ENCODE measurements at regions not wholly inside any gene's neighbourhood (a gene's known extent, or its start where the extent isn't known, plus 50 kb on each side); places are given as distances from the start of the nearest gene placed in this dataset.

DNA sequence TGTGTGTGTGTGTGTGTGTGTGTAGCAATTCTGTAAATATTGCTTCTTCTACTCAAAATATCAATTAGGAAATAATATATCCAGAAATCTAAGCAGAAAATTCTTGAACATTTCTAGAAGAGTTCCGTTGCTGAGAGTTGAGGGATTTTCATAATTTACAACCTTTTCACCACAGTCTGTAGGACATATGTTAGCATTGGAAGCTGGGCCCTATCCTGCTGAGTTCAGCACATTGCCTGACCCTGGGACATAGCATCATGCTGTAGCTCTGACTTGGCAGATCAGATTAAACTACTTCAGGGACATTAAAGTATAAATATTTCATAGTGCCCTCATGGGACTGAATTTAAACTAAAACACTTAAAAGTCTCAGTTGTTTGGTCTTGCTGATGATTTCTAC, 129.2 kb upstream of the KCNH7 start:
- no peaks in the 10 kb centered on the region for H3K9me3 Mint-ChIP-seq (ENCODE audit: low read depth)
- no peak overlapping the region for H3K4me3 Mint-ChIP-seq
- no peak overlapping the region for H3K27ac Mint-ChIP-seq
- intact Hi-C loops (cut with DNase I, micrococcal nuclease): no loop called here
- DNase-seq (no peak), ATAC-seq (no peak)
- ChIA-PET CTCF (no interaction called here), POLR2A (no interaction called here)
- H3K27me3 Mint-ChIP-seq: no peaks in the 10 kb centered on the region
- H3K4me1 Mint-ChIP-seq: no peaks in the 10 kb centered on the region
- no peaks in the 10 kb centered on the region for H3K36me3 Mint-ChIP-seq (ENCODE audit: low read depth)

DNA sequence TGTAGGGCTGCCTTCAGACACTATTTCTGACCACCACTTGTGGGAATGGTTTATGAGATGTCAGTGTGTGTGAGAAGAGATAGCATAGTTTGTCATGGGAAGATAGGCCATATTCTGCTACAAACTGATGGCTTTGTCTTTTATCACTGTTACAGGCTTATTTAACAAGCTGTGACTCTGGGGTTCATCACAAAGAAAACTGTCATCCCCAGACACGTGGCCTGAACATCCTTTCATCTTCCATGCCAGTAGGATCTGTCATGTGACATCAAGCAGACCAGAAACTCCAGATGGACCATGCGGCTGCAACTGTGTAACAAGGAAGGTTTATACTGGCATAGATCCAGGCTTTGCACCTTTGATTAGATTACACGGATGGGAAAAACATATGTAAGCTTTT, 128.6 kb upstream of the KCNH7 start:
- Mint-ChIP-seq H3K4me1 (no peaks in the 10 kb centered on the region), H3K27ac (no peak overlapping the region), H3K9me3 (ENCODE audit: low read depth) (no peaks in the 10 kb centered on the region), H3K4me3 (no peak overlapping the region), H3K36me3 (ENCODE audit: low read depth) (no peaks in the 10 kb centered on the region), H3K27me3 (no peaks in the 10 kb centered on the region)
- POLR2A ChIA-PET: no interaction called here
- DNase-seq (no peak), ATAC-seq (no peak)
- intact Hi-C loops (cut with DNase I, micrococcal nuclease): no loop called here
- CTCF ChIA-PET: no interaction called here

- ChIA-PET POLR2A (no interaction called here), CTCF (no interaction called here)
- Mint-ChIP-seq H3K36me3 (ENCODE audit: low read depth) (no peaks in the 10 kb centered on the region), H3K27ac (no peak overlapping the region), H3K9me3 (ENCODE audit: low read depth) (no peaks in the 10 kb centered on the region), H3K27me3 (no peaks in the 10 kb centered on the region), H3K4me1 (no peaks in the 10 kb centered on the region), H3K4me3 (no peak overlapping the region)
- ATAC-seq (no peak), DNase-seq (no peak)
- intact Hi-C loops (cut with DNase I, micrococcal nuclease): no loop called here
These were observed 126.6 kb upstream of the KCNH7 start for GRCh38 chr2:162965191-162965590.

DNA sequence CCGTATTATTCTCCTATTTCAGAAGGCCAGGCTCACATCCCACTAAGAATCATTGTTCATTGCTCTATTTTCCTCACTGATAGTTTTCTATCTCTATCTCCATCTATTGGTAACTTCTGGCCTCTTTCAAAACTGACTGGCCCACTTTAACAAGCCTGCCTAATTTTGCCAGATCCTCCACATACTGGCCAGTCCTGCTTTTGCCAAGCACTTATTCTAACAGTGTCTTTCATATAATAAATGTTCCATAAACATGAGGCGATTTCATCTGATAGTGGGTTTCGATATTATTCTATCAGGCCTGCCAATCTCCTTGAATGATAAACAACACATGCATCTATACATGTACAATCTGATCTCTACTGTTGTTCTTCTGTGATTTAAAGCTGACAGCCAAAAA, 125.9 kb upstream of the KCNH7 start:
- ATAC-seq: no peak
- Mint-ChIP-seq H3K9me3 (ENCODE audit: low read depth) (peaks cover 4% of the 10 kb centered on the region), H3K27me3 (no peaks in the 10 kb centered on the region), H3K27ac (no peak overlapping the region), H3K4me1 (no peaks in the 10 kb centered on the region), H3K4me3 (no peak overlapping the region), H3K36me3 (ENCODE audit: low read depth) (no peaks in the 10 kb centered on the region)
- intact Hi-C loops (cut with DNase I, micrococcal nuclease): no loop called here
- ChIA-PET CTCF (no interaction called here), POLR2A (no interaction called here)
- DNase-seq: no peak

DNA sequence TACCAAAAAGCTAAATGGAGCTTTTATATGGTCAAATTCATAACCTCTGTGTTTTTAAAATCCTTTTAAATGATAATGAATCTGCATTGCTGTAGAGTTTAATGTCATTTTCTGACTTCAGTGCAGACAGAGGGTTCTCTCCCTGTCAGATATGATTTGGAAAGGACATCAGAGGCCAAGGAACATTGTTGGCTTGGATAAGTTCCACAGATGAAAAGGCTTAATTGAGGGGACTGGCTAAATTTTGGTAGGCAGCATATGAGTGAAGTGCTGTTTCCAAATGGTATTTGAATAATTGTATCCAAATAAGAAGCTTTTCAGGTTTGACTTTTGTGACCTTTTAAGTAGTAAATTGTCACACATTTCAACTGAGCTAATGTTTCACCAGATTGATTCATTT, 124.6 kb upstream of the KCNH7 start:
- POLR2A ChIA-PET: no interaction called here
- intact Hi-C loops (cut with DNase I, micrococcal nuclease): no loop called here
- Mint-ChIP-seq H3K4me1 (no peaks in the 10 kb centered on the region), H3K4me3 (no peak overlapping the region), H3K36me3 (ENCODE audit: low read depth) (no peaks in the 10 kb centered on the region), H3K27ac (no peak overlapping the region), H3K9me3 (ENCODE audit: low read depth) (peaks cover 7% of the 10 kb centered on the region), H3K27me3 (no peaks in the 10 kb centered on the region)
- no peak for ATAC-seq
- DNase-seq: no peak
- CTCF ChIA-PET: no interaction called here

- H3K36me3 Mint-ChIP-seq (ENCODE audit: low read depth): no peaks in the 10 kb centered on the region
- DNase-seq: no peak
- ATAC-seq: no peak
- H3K4me3 Mint-ChIP-seq: no peak overlapping the region
- no peak overlapping the region for H3K27ac Mint-ChIP-seq
- peaks cover 6% of the 10 kb centered on the region for H3K9me3 Mint-ChIP-seq (ENCODE audit: low read depth)
- H3K4me1 Mint-ChIP-seq: no peaks in the 10 kb centered on the region
- intact Hi-C loops (cut with DNase I, micrococcal nuclease): no loop called here
- POLR2A ChIA-PET: no interaction called here
- no peaks in the 10 kb centered on the region for H3K27me3 Mint-ChIP-seq
- CTCF ChIA-PET: no interaction called here
These were observed 107.2 kb upstream of the KCNH7 start for GRCh38 chr2:162945785-162946184.

GRCh38 chr2:162938387-162938786, 99.8 kb upstream of the KCNH7 start:
- DNase-seq (no peak), ATAC-seq (no peak)
- H3K9me3 Mint-ChIP-seq (ENCODE audit: low read depth): peaks cover 4% of the 10 kb centered on the region
- H3K36me3 Mint-ChIP-seq (ENCODE audit: low read depth): no peaks in the 10 kb centered on the region
- no peaks in the 10 kb centered on the region for H3K27me3 Mint-ChIP-seq
- H3K4me3 Mint-ChIP-seq: no peak overlapping the region
- POLR2A ChIA-PET: no interaction called here
- no peak overlapping the region for H3K27ac Mint-ChIP-seq
- no peaks in the 10 kb centered on the region for H3K4me1 Mint-ChIP-seq
- intact Hi-C loops (cut with DNase I, micrococcal nuclease): no loop called here
- CTCF ChIA-PET: no interaction called here

DNA sequence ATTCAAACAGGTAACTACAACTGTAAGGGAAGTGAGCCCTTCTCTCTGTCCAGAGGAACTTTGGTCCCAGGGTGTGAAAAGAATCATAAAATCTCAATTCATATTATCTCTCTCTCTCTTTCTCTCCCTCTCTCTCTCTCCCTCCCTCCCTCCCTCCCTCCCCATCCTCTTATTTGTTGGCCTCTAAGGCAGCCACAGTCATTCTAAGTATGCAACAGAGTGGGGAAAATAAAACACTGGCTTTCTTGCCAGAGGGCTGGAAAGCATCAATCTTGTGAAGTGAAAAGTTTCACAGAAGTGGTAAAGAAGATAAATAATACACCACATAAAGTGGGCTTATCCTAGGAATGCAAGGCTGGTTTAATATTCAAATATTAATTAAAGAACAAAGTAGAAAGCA, 95.6 kb upstream of the KCNH7 start:
- DNase-seq (no peak), ATAC-seq (no peak)
- CTCF ChIA-PET: no interaction called here
- H3K4me1 Mint-ChIP-seq: no peaks in the 10 kb centered on the region
- H3K4me3 Mint-ChIP-seq: no peak overlapping the region
- intact Hi-C loops (cut with DNase I, micrococcal nuclease): no loop called here
- no peaks in the 10 kb centered on the region for H3K36me3 Mint-ChIP-seq (ENCODE audit: low read depth)
- POLR2A ChIA-PET: no interaction called here
- H3K27me3 Mint-ChIP-seq: no peaks in the 10 kb centered on the region
- H3K9me3 Mint-ChIP-seq (ENCODE audit: low read depth): no peaks in the 10 kb centered on the region
- no peak overlapping the region for H3K27ac Mint-ChIP-seq

- ATAC-seq: no peak
- intact Hi-C loops (cut with DNase I, micrococcal nuclease): no loop called here
- Mint-ChIP-seq H3K9me3 (ENCODE audit: low read depth) (no peaks in the 10 kb centered on the region), H3K4me1 (no peaks in the 10 kb centered on the region), H3K4me3 (no peak overlapping the region), H3K36me3 (ENCODE audit: low read depth) (no peaks in the 10 kb centered on the region), H3K27me3 (no peaks in the 10 kb centered on the region), H3K27ac (no peak overlapping the region)
- DNase-seq: no peak
- POLR2A ChIA-PET: no interaction called here
- CTCF ChIA-PET: interaction anchor here (1.1 kb wide), 1 partner anchor 17 kb away, joined by 3 read pairs; no protein-coding TSS in a partner anchor
These were observed 93.8 kb upstream of the KCNH7 start for GRCh38 chr2:162932416-162932815.

GRCh38 chr2:162929571-162929970, 91.0 kb upstream of the KCNH7 start:
- ChIA-PET POLR2A (no interaction called here), CTCF (no interaction called here)
- no peaks in the 10 kb centered on the region for H3K4me1 Mint-ChIP-seq
- intact Hi-C loops (cut with DNase I, micrococcal nuclease): no loop called here
- no peaks in the 10 kb centered on the region for H3K36me3 Mint-ChIP-seq (ENCODE audit: low read depth)
- DNase-seq: no peak
- ATAC-seq: no peak
- no peaks in the 10 kb centered on the region for H3K9me3 Mint-ChIP-seq (ENCODE audit: low read depth)
- no peak overlapping the region for H3K4me3 Mint-ChIP-seq
- no peak overlapping the region for H3K27ac Mint-ChIP-seq
- no peaks in the 10 kb centered on the region for H3K27me3 Mint-ChIP-seq

GRCh38 chr2:162928356-162928755, 89.8 kb upstream of the KCNH7 start:
- no peaks in the 10 kb centered on the region for H3K4me1 Mint-ChIP-seq
- ATAC-seq (no peak), DNase-seq (no peak)
- no peak overlapping the region for H3K4me3 Mint-ChIP-seq
- intact Hi-C loops (cut with DNase I, micrococcal nuclease): no loop called here
- no peaks in the 10 kb centered on the region for H3K9me3 Mint-ChIP-seq (ENCODE audit: low read depth)
- no peak overlapping the region for H3K27ac Mint-ChIP-seq
- no peaks in the 10 kb centered on the region for H3K36me3 Mint-ChIP-seq (ENCODE audit: low read depth)
- no peaks in the 10 kb centered on the region for H3K27me3 Mint-ChIP-seq
- POLR2A ChIA-PET: no interaction called here
- CTCF ChIA-PET: no interaction called here

GRCh38 chr2:162926907-162927306, 88.3 kb upstream of the KCNH7 start:
- ATAC-seq (no peak), DNase-seq (no peak)
- H3K27me3 Mint-ChIP-seq: no peaks in the 10 kb centered on the region
- intact Hi-C loops (cut with DNase I, micrococcal nuclease): no loop called here
- no peaks in the 10 kb centered on the region for H3K9me3 Mint-ChIP-seq (ENCODE audit: low read depth)
- no peaks in the 10 kb centered on the region for H3K4me1 Mint-ChIP-seq
- no peak overlapping the region for H3K4me3 Mint-ChIP-seq
- H3K27ac Mint-ChIP-seq: no peak overlapping the region
- POLR2A ChIA-PET: no interaction called here
- CTCF ChIA-PET: no interaction called here
- H3K36me3 Mint-ChIP-seq (ENCODE audit: low read depth): no peaks in the 10 kb centered on the region

DNA sequence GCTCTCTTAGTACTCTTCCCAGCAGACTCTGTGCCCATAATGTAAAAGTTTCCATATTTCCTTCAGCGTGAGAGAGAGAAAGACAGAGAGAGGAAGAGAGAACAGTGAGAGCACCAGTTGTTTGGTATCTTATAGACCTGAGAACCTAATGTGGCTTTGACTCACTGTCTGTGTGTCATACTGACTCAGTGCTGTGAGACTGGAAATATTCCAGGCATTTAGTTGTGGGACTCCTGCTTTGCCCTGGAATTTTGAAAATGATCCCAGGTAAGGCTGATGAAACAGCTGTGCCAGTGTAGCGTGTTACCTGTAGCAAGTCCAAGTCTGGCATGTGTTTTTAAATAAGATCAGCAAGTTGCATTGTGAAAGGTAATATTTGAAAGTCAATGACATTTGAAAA, 87.9 kb upstream of the KCNH7 start:
- Mint-ChIP-seq H3K27ac (no peak overlapping the region), H3K36me3 (ENCODE audit: low read depth) (no peaks in the 10 kb centered on the region), H3K9me3 (ENCODE audit: low read depth) (no peaks in the 10 kb centered on the region), H3K4me3 (no peak overlapping the region), H3K27me3 (no peaks in the 10 kb centered on the region), H3K4me1 (no peaks in the 10 kb centered on the region)
- no peak for DNase-seq
- ATAC-seq: no peak
- intact Hi-C loops (cut with DNase I, micrococcal nuclease): no loop called here
- ChIA-PET CTCF (no interaction called here), POLR2A (no interaction called here)
